HG02623 (cell line): ENCODE measurements at regions not wholly inside any gene's neighbourhood (a gene's known extent, or its start where the extent isn't known, plus 50 kb on each side); places are given as distances from the start of the nearest gene placed in this dataset.

Experiments
- ATAC-seq: cut with Tn5 transposase; IDR thresholded peaks from one replicate; pipeline ENCODE4 v1.9.1; 2021; ENCODE audit warnings: moderate library complexity; ENCODE audit not compliant: unreplicated experiment

- ATAC-seq = no peak
These were observed 111.7 kb upstream of the RAB27B start for GRCh38 chr18:54716586-54716985.

- ATAC-seq = peak; percentile 73
These were observed 110.4 kb upstream of the RAB27B start for GRCh38 chr18:54717673-54718407.

GRCh38 chr18:54718408-54718773, 109.9 kb upstream of the RAB27B start:
- peak; percentile 14 for ATAC-seq

- ATAC-seq = no peak
These were observed 107.7 kb upstream of the RAB27B start for GRCh38 chr18:54720620-54721019.

GRCh38 chr18:54726143-54726542, 102.1 kb upstream of the RAB27B start:
- no peak for ATAC-seq

GRCh38 chr18:54734059-54734458, 94.2 kb upstream of the RAB27B start:
- no peak for ATAC-seq

GRCh38 chr18:54736981-54737380, 91.3 kb upstream of the RAB27B start:
- no peak for ATAC-seq

- no peak for ATAC-seq
These were observed 90.3 kb upstream of the RAB27B start for GRCh38 chr18:54737986-54738385.

- ATAC-seq = no peak
These were observed 88.8 kb upstream of the RAB27B start for GRCh38 chr18:54739476-54739875.

GRCh38 chr18:54740136-54740846, 88.0 kb upstream of the RAB27B start:
- no peak for ATAC-seq

- ATAC-seq = no peak
These were observed 86.2 kb upstream of the RAB27B start for GRCh38 chr18:54742120-54742519.

GRCh38 chr18:54742659-54743604, 85.3 kb upstream of the RAB27B start:
- ATAC-seq = no peak

GRCh38 chr18:54743605-54743995, 84.7 kb upstream of the RAB27B start:
- ATAC-seq = no peak

GRCh38 chr18:54749291-54749690, 79.0 kb upstream of the RAB27B start:
- no peak for ATAC-seq

GRCh38 chr18:54750350-54750749, 77.9 kb upstream of the RAB27B start:
- ATAC-seq = no peak

GRCh38 chr18:54752185-54752584, 76.1 kb upstream of the RAB27B start:
- ATAC-seq = no peak

- ATAC-seq = no peak
These were observed 72.8 kb upstream of the RAB27B start for GRCh38 chr18:54755456-54755855.

GRCh38 chr18:54762386-54762785, 65.9 kb upstream of the RAB27B start:
- ATAC-seq = no peak

GRCh38 chr18:54764786-54765185, 63.5 kb upstream of the RAB27B start:
- ATAC-seq = no peak

GRCh38 chr18:54765636-54766375, 62.5 kb upstream of the RAB27B start:
- ATAC-seq = no peak

GRCh38 chr18:54766634-54767033, 61.6 kb upstream of the RAB27B start:
- ATAC-seq = no peak
